ENCODE measurements at regions not wholly inside any gene's neighbourhood (a gene's known extent, or its start where the extent isn't known, plus 50 kb on each side); places are given as distances from the start of the nearest gene placed in this dataset.
"Not testable (repeated sequence)": the region's sequence is repeated elsewhere in the genome, so short reads cannot be mapped to it uniquely, and the experiment has no call there.

- no peak overlapping the region for H3K27ac ChIP-seq
- no peak for DNase-seq (ENCODE audit: low spot score)
- ChIA-PET CTCF (no interaction called here), POLR2A (ENCODE audit: low non-redundant PET) (no interaction called here)
- no peak for TF ChIP-seq CTCF (conservative IDR thresholded peaks at IDR 0.05; ENCODE audit: low read depth)
Measured at GRCh38 chr5:29460971-29461559, 1732.4 kb upstream of the CDH6 start.

GRCh38 chr5:29451004-29451403 lies 1742.5 kb upstream of the CDH6 start:
- CTCF ChIA-PET; POLR2A ChIA-PET (ENCODE audit: low non-redundant PET); DNase-seq (ENCODE audit: low spot score): not testable (repeated sequence)

GRCh38 chr5:29414681-29415080 lies 1778.8 kb upstream of the CDH6 start:
- POLR2A ChIA-PET (ENCODE audit: low non-redundant PET) = no interaction called here
- no peak for DNase-seq (ENCODE audit: low spot score)
- H3K27ac ChIP-seq = no peak overlapping the region
- CTCF ChIA-PET = interaction anchor here (0.6 kb wide), 1 partner anchor 126 kb away, joined by 3 read pairs; no protein-coding TSS in a partner anchor
- TF ChIP-seq CTCF (conservative IDR thresholded peaks at IDR 0.05; ENCODE audit: low read depth) = no peak

More at GRCh38 chr5:29451004-29451403, 1742.5 kb upstream of the CDH6 start:
- not testable (repeated sequence) for H3K27ac ChIP-seq

GRCh38 chr5:29412979-29413378 lies 1780.5 kb upstream of the CDH6 start:
- no peak overlapping the region for H3K27ac ChIP-seq
- ChIA-PET POLR2A (ENCODE audit: low non-redundant PET) (no interaction called here), CTCF (no interaction called here)
- no peak for TF ChIP-seq CTCF (conservative IDR thresholded peaks at IDR 0.05; ENCODE audit: low read depth)
- no peak for DNase-seq (ENCODE audit: low spot score)

- ChIA-PET POLR2A (ENCODE audit: low non-redundant PET) (no interaction called here), CTCF (interaction anchor here (0.7 to 1.0 kb wide), 2 partner anchors 55 to 263 kb away, joined by 3 to 4 read pairs; no protein-coding TSS in a partner anchor)
- H3K27ac ChIP-seq = no peak overlapping the region
- no peak for DNase-seq (ENCODE audit: low spot score)
- no peak for TF ChIP-seq CTCF (conservative IDR thresholded peaks at IDR 0.05; ENCODE audit: low read depth)
Measured at GRCh38 chr5:29402270-29402669, 1791.2 kb upstream of the CDH6 start.

- ChIA-PET POLR2A (ENCODE audit: low non-redundant PET) (no interaction called here), CTCF (no interaction called here)
- TF ChIP-seq CTCF (conservative IDR thresholded peaks at IDR 0.05; ENCODE audit: low read depth) = no peak
- DNase-seq (ENCODE audit: low spot score) = no peak
- H3K27ac ChIP-seq = no peak overlapping the region
Measured at GRCh38 chr5:29389993-29390392, 1803.5 kb upstream of the CDH6 start.

GRCh38 chr5:29387384-29387783 lies 1806.1 kb upstream of the CDH6 start:
- TF ChIP-seq CTCF (conservative IDR thresholded peaks at IDR 0.05; ENCODE audit: low read depth) = no peak
- ChIA-PET CTCF (interaction anchor here (0.6 kb wide), 1 partner anchor 40 kb away, joined by 4 read pairs; no protein-coding TSS in a partner anchor), POLR2A (ENCODE audit: low non-redundant PET) (no interaction called here)
- no peak overlapping the region for H3K27ac ChIP-seq
- no peak for DNase-seq (ENCODE audit: low spot score)
